ENCODE measurements at regions not wholly inside any gene's neighbourhood (a gene's known extent, or its start where the extent isn't known, plus 50 kb on each side); places are given as distances from the start of the nearest gene placed in this dataset.
"Not testable (repeated sequence)": the region's sequence is repeated elsewhere in the genome, so short reads cannot be mapped to it uniquely, and the experiment has no call there.

DNA sequence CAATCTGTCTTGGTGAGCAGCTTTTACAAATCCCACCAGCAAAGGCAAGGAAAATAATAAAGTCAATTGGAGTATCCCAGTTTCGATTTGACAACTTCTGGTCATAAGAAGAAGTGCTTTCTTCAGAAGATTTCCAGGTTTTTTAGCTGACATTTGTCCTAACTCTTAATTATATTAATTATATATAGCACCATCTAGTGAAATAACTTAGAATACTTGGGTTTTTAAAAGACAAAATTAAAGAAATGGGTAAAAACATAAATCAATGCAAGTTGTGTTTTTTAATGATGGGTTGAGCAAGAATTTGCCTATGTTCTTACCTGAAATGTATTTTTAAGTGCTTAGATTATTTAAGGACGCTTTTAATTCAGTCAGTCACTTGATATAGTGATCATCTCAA lies 421.8 kb downstream of the ACTL7B start:
- Histone ChIP-seq H3K9ac (ENCODE audit: insufficient read depth in 1 of 2, low read length in 2 of 2) (no peak overlapping the region), H3K27me3 (ENCODE audit: control insufficient read depth in 3 of 3, insufficient read depth in 3 of 3, low read length in 2 of 3) (no peaks in the 10 kb centered on the region), H3K4me3 (no peak overlapping the region), H3K9me3 (ENCODE audit: control insufficient read depth in 4 of 4, insufficient read depth in 3 of 4, low read length in 3 of 4) (peaks cover 0 to 6% (median 4%) of the 10 kb centered on the region in 4 donors), H3K4me1 (ENCODE audit: control insufficient read depth in 5 of 5, insufficient read depth in 5 of 5, low read length in 5 of 5) (peaks cover 0 to 5% (median 0%) of the 10 kb centered on the region in 5 donors), H3K36me3 (ENCODE audit: control insufficient read depth in 4 of 4, insufficient read depth in 4 of 4, low read length in 4 of 4) (no peaks in the 10 kb centered on the region), H3K27ac (ENCODE audit: low read depth in 1 of 2, low read length in 1 of 2) (no peak overlapping the region)
- DNase-seq (peak in 2 of 3 donors; percentile 44 to 46), ATAC-seq (ENCODE audit: insufficient read depth, low FRiP score) (no peak)
- WGBS, 2 donors, result 77 to 89% methylated on average over 2 of the region's 2 CpGs
- TF ChIP-seq CTCF (IDR thresholded peaks at IDR 0.05; ENCODE audit: control extremely low read depth, extremely low read depth), result no peak

GRCh38 chr9:108430655-108431054 lies 425.1 kb downstream of the ACTL7B start:
- TF ChIP-seq CTCF (IDR thresholded peaks at IDR 0.05; ENCODE audit: control extremely low read depth, extremely low read depth), result no peak
- DNase-seq, result no peak
- no peaks in the 10 kb centered on the region for H3K27me3 ChIP-seq (ENCODE audit: control insufficient read depth in 3 of 3, insufficient read depth in 3 of 3, low read length in 2 of 3)
- H3K9ac ChIP-seq (ENCODE audit: insufficient read depth in 1 of 2, low read length in 2 of 2), result no peak overlapping the region
- H3K27ac ChIP-seq (ENCODE audit: low read depth in 1 of 2, low read length in 1 of 2), result no peak overlapping the region
- H3K4me1 ChIP-seq (ENCODE audit: control insufficient read depth in 5 of 5, insufficient read depth in 5 of 5, low read length in 5 of 5), result peaks cover 0 to 5% (median 0%) of the 10 kb centered on the region in 5 donors
- WGBS, 2 donors, result 99% methylated on average over 2 of the region's 2 CpGs
- ATAC-seq (ENCODE audit: insufficient read depth, low FRiP score), result no peak
- peaks cover 0 to 6% (median 4%) of the 10 kb centered on the region in 4 donors for H3K9me3 ChIP-seq (ENCODE audit: control insufficient read depth in 4 of 4, insufficient read depth in 3 of 4, low read length in 3 of 4)
- H3K4me3 ChIP-seq, result no peak overlapping the region
- no peaks in the 10 kb centered on the region for H3K36me3 ChIP-seq (ENCODE audit: control insufficient read depth in 4 of 4, insufficient read depth in 4 of 4, low read length in 4 of 4)

GRCh38 chr9:108427751-108428150 lies 428.0 kb downstream of the ACTL7B start:
- TF ChIP-seq CTCF (IDR thresholded peaks at IDR 0.05; ENCODE audit: control extremely low read depth, extremely low read depth), result no peak
- Histone ChIP-seq H3K27ac (ENCODE audit: low read depth in 1 of 2, low read length in 1 of 2) (no peak overlapping the region), H3K36me3 (ENCODE audit: control insufficient read depth in 4 of 4, insufficient read depth in 4 of 4, low read length in 4 of 4) (no peaks in the 10 kb centered on the region), H3K9ac (ENCODE audit: insufficient read depth in 1 of 2, low read length in 2 of 2) (no peak overlapping the region), H3K4me3 (no peak overlapping the region), H3K4me1 (ENCODE audit: control insufficient read depth in 5 of 5, insufficient read depth in 5 of 5, low read length in 5 of 5) (no peaks in the 10 kb centered on the region), H3K27me3 (ENCODE audit: control insufficient read depth in 3 of 3, insufficient read depth in 3 of 3, low read length in 2 of 3) (no peaks in the 10 kb centered on the region), H3K9me3 (ENCODE audit: control insufficient read depth in 4 of 4, insufficient read depth in 3 of 4, low read length in 3 of 4) (peaks cover 0 to 6% (median 4%) of the 10 kb centered on the region in 4 donors)
- DNase-seq (no peak), ATAC-seq (ENCODE audit: insufficient read depth, low FRiP score) (no peak)
- WGBS, 2 donors, result 94 to 97% methylated on average over 3 of the region's 3 CpGs

- not testable (repeated sequence) for ATAC-seq (ENCODE audit: insufficient read depth, low FRiP score); H3K4me3 ChIP-seq; H3K9me3 ChIP-seq (ENCODE audit: control insufficient read depth in 4 of 4, insufficient read depth in 3 of 4, low read length in 3 of 4); H3K9ac ChIP-seq (ENCODE audit: insufficient read depth in 1 of 2, low read length in 2 of 2); H3K27ac ChIP-seq (ENCODE audit: low read depth in 1 of 2, low read length in 1 of 2); DNase-seq; H3K36me3 ChIP-seq (ENCODE audit: control insufficient read depth in 4 of 4, insufficient read depth in 4 of 4, low read length in 4 of 4); H3K4me1 ChIP-seq (ENCODE audit: control insufficient read depth in 5 of 5, insufficient read depth in 5 of 5, low read length in 5 of 5); H3K27me3 ChIP-seq (ENCODE audit: control insufficient read depth in 3 of 3, insufficient read depth in 3 of 3, low read length in 2 of 3)
- 91 to 97% methylated on average over 3 of the region's 3 CpGs for WGBS, 2 donors
These were observed 429.3 kb downstream of the ACTL7B start for GRCh38 chr9:108426421-108426940.
